HFFc6 (cell line): ENCODE measurements at regions not wholly inside any gene's neighbourhood (a gene's known extent, or its start where the extent isn't known, plus 50 kb on each side); places are given as distances from the start of the nearest gene placed in this dataset.

Experiments
- DNase-seq: peaks from one replicate; pipeline ENCODE4 v3.0.0-alpha.2; 2018
- H3K27ac Mint-ChIP-seq: 2 replicates; pipeline ENCODE4 v1.8.0; 2020; ENCODE audit warnings: mild to moderate bottlenecking, mixed read lengths
- H3K27me3 Mint-ChIP-seq: 2 replicates; pipeline ENCODE4 v1.8.0; 2021; ENCODE audit warnings: mild to moderate bottlenecking, moderate library complexity, mixed read lengths; ENCODE audit not compliant: insufficient read depth
- H3K36me3 Mint-ChIP-seq: 2 replicates; pipeline ENCODE4 v1.8.0; 2021; ENCODE audit warnings: low read depth, mixed read lengths
- H3K4me1 Mint-ChIP-seq: 2 replicates; pipeline ENCODE4 v1.8.0; 2020; ENCODE audit warnings: low read depth, mixed read lengths
- H3K4me3 Mint-ChIP-seq: 2 replicates; pipeline ENCODE4 v1.8.0; 2020; ENCODE audit warnings: mild to moderate bottlenecking, moderate library complexity, mixed read lengths
- H3K9me3 Mint-ChIP-seq: 2 replicates; pipeline ENCODE4 v1.8.0; 2020; ENCODE audit warnings: mild to moderate bottlenecking, mixed read lengths
- CTCF ChIP-seq: fragments of 200-600 bp; sonication (generic); IDR thresholded peaks from 2 replicates; pipeline ENCODE4 v1.5.0; 2021; ENCODE audit warnings: antibody characterized with exemption, mild to moderate bottlenecking

GRCh38 chr16:17940584-17941364, 395.8 kb downstream of the NPIPA8 start:
- Mint-ChIP-seq H3K9me3 (no peaks in the 10 kb centered on the region), H3K27me3 (peaks cover 10% of the 10 kb centered on the region), H3K4me1 (no peaks in the 10 kb centered on the region), H3K4me3 (no peak overlapping the region), H3K27ac (no peak overlapping the region), H3K36me3 (no peaks in the 10 kb centered on the region)
- no peak for TF ChIP-seq CTCF
- no peak for DNase-seq

GRCh38 chr16:17939723-17940122, 396.8 kb downstream of the NPIPA8 start:
- H3K4me3 Mint-ChIP-seq, result no peak overlapping the region
- peaks cover 10% of the 10 kb centered on the region for H3K27me3 Mint-ChIP-seq
- no peak overlapping the region for H3K27ac Mint-ChIP-seq
- H3K36me3 Mint-ChIP-seq, result no peaks in the 10 kb centered on the region
- H3K9me3 Mint-ChIP-seq, result no peaks in the 10 kb centered on the region
- H3K4me1 Mint-ChIP-seq, result no peaks in the 10 kb centered on the region
- no peak for DNase-seq
- TF ChIP-seq CTCF, result no peak

GRCh38 chr16:17939122-17939536, 397.4 kb downstream of the NPIPA8 start:
- H3K4me1 Mint-ChIP-seq, result no peaks in the 10 kb centered on the region
- DNase-seq, result no peak
- H3K36me3 Mint-ChIP-seq, result no peaks in the 10 kb centered on the region
- H3K27me3 Mint-ChIP-seq, result peaks cover 10% of the 10 kb centered on the region
- H3K4me3 Mint-ChIP-seq, result peak overlapping the region; percentile 39; the same call in 1 of the 2 replicates
- no peaks in the 10 kb centered on the region for H3K9me3 Mint-ChIP-seq
- TF ChIP-seq CTCF, result no peak
- no peak overlapping the region for H3K27ac Mint-ChIP-seq

- TF ChIP-seq CTCF, result no peak
- Mint-ChIP-seq H3K9me3 (no peaks in the 10 kb centered on the region), H3K4me1 (no peaks in the 10 kb centered on the region), H3K36me3 (no peaks in the 10 kb centered on the region), H3K4me3 (no peak overlapping the region), H3K27me3 (peaks cover 7% of the 10 kb centered on the region), H3K27ac (no peak overlapping the region)
- no peak for DNase-seq
Measured at GRCh38 chr16:17938546-17938945, 398.0 kb downstream of the NPIPA8 start.

GRCh38 chr16:17936766-17937402, 399.7 kb downstream of the NPIPA8 start:
- Mint-ChIP-seq H3K36me3 (no peaks in the 10 kb centered on the region), H3K4me1 (no peaks in the 10 kb centered on the region), H3K4me3 (no peak overlapping the region), H3K27ac (no peak overlapping the region), H3K9me3 (no peaks in the 10 kb centered on the region), H3K27me3 (peaks cover 2% of the 10 kb centered on the region; the same call in 1 of the 2 replicates)
- no peak for DNase-seq
- no peak for TF ChIP-seq CTCF
